GM23338 (cell line): ENCODE measurements at regions not wholly inside any gene's neighbourhood (a gene's known extent, or its start where the extent isn't known, plus 50 kb on each side); places are given as distances from the start of the nearest gene placed in this dataset.

Source experiments
- NANOG ChIP-seq: IDR thresholded peaks from 2 replicates; pipeline ENCODE4 v1.6.1; 2016; ENCODE audit warnings: antibody characterized with exemption, borderline replicate concordance
- ZNF114 ChIP-seq: fragments of 250-450 bp; sonication (Bioruptor Pico); IDR thresholded peaks from 2 replicates; pipeline ENCODE4 v1.5.0; 2020; ENCODE audit warnings: mild to moderate bottlenecking, moderate library complexity
- TF ChIP-seq, protein P1 (sequence below), 2 experiments: fragments of 200-600 bp in 1 of 2; sonication (generic) in 1 of 2; conservative IDR thresholded peaks; 2 replicates each; pipeline versions ENCODE4 v1.5.1 to v1.6.1; 2016 to 2017; ENCODE audit warnings: antibody characterized with exemption in 2 of 2, low read depth in 2 of 2, mild to moderate bottlenecking in 2 of 2, moderate library complexity in 1 of 2

DNA sequence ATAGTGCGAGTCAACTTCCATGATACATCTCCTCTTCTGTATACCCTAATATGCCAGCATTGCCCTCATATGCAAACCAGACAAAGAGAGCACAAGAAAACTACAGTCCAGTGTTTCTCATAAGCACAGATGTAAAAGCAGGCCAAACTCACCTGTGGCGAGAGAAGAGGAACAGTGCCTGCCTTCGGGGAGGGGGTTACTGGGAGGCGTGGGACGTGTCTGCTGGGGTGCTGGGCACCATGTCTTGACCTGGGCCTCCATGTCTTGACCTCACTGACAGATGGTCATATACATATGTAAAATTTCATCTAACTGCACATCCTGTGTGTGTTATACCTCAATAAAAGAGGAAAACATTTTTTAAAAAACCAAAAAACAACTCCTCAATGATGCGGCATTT, 159.3 kb upstream of the PPP1R26 start:
- TF ChIP-seq, protein P1, sequence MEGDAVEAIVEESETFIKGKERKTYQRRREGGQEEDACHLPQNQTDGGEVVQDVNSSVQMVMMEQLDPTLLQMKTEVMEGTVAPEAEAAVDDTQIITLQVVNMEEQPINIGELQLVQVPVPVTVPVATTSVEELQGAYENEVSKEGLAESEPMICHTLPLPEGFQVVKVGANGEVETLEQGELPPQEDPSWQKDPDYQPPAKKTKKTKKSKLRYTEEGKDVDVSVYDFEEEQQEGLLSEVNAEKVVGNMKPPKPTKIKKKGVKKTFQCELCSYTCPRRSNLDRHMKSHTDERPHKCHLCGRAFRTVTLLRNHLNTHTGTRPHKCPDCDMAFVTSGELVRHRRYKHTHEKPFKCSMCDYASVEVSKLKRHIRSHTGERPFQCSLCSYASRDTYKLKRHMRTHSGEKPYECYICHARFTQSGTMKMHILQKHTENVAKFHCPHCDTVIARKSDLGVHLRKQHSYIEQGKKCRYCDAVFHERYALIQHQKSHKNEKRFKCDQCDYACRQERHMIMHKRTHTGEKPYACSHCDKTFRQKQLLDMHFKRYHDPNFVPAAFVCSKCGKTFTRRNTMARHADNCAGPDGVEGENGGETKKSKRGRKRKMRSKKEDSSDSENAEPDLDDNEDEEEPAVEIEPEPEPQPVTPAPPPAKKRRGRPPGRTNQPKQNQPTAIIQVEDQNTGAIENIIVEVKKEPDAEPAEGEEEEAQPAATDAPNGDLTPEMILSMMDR (conservative IDR thresholded peaks at IDR 0.05; ENCODE audit: low read depth in 2 of 2): no peak
- no peak for TF ChIP-seq ZNF114 (CRISPR knock-in tag)
- no peak for TF ChIP-seq NANOG
